HepG2 (cell line): ENCODE measurements at regions not wholly inside any gene's neighbourhood (a gene's known extent, or its start where the extent isn't known, plus 50 kb on each side); places are given as distances from the start of the nearest gene placed in this dataset.

Source experiments
- AGO2 ChIP-seq: fragments of 200-400 bp; formaldehyde crosslinking; optimal IDR thresholded peaks from 2 replicates; pipeline ENCODE3; 2017; ENCODE audit warnings: mild to moderate bottlenecking, low read depth, low read length, moderate library complexity
- EP300 ChIP-seq, 3 experiments: sonication (generic) in 1 of 3; formaldehyde crosslinking in 1 of 3; IDR thresholded peaks; 2 replicates each; pipeline versions ENCODE4 v1.5.1 to v1.6.1; 2011 to 2020; ENCODE audit warnings: low read depth in 2 of 3, low read length in 2 of 3, borderline replicate concordance in 1 of 3, improper control_type of control experiment in 1 of 3, mild to moderate bottlenecking in 1 of 3, missing genetic modification reagents in 1 of 3, moderate library complexity in 1 of 3
- EZH2 ChIP-seq: conservative IDR thresholded peaks from 2 replicates; pipeline ENCODE4 v1.6.1; 2012; ENCODE audit warnings: mild to moderate bottlenecking, low read depth, low read length, moderate library complexity
- NFIC ChIP-seq: IDR thresholded peaks from 2 replicates; pipeline ENCODE4 v1.6.1; 2012; ENCODE audit warnings: mild to moderate bottlenecking, low read length, inconsistent platforms
- POLR2AphosphoS5 ChIP-seq: IDR thresholded peaks from 2 replicates; pipeline ENCODE4 v1.6.1; 2012; ENCODE audit warnings: low read depth, low read length
- SMAD1 ChIP-seq: sonication (generic); formaldehyde crosslinking; IDR thresholded peaks from 2 replicates; pipeline ENCODE4 v1.4.0; 2020; ENCODE audit warnings: missing genetic modification reagents, low read depth, mild to moderate bottlenecking, borderline replicate concordance
- ZNF138 ChIP-seq: sonication (generic); formaldehyde crosslinking; IDR thresholded peaks from 2 replicates; pipeline ENCODE4 v1.5.0; 2020; ENCODE audit warnings: mild to moderate bottlenecking, low read depth, missing genetic modification reagents
- ZNF670 ChIP-seq: sonication (generic); formaldehyde crosslinking; IDR thresholded peaks from 2 replicates; pipeline ENCODE4 v1.8.0; 2022; ENCODE audit warnings: mild to moderate bottlenecking, missing genetic modification reagents, borderline replicate concordance
- ZNF83 ChIP-seq: sonication (generic); formaldehyde crosslinking; IDR thresholded peaks from 2 replicates; pipeline ENCODE4 v1.4.0; 2020; ENCODE audit warnings: missing genetic modification reagents, mild to moderate bottlenecking, borderline replicate concordance
- ZNF841 ChIP-seq: sonication (generic); formaldehyde crosslinking; IDR thresholded peaks from 2 replicates; pipeline ENCODE4 v1.8.1; 2023; ENCODE audit warnings: missing genetic modification reagents, borderline replicate concordance
- TF ChIP-seq, protein P1 (sequence below): sonication (generic); formaldehyde crosslinking; IDR thresholded peaks from 2 replicates; pipeline ENCODE4 v1.5.0; 2020; ENCODE audit warnings: mild to moderate bottlenecking, missing genetic modification reagents, moderate library complexity
- TF ChIP-seq, protein P2 (sequence below), 2 experiments: IDR thresholded peaks; 2 replicates each; pipeline ENCODE4 v1.6.1; 2011 to 2012; ENCODE audit warnings: low read length in 2 of 2, borderline replicate concordance in 1 of 2, low read depth in 1 of 2, mild to moderate bottlenecking in 1 of 2, moderate library complexity in 1 of 2

DNA sequence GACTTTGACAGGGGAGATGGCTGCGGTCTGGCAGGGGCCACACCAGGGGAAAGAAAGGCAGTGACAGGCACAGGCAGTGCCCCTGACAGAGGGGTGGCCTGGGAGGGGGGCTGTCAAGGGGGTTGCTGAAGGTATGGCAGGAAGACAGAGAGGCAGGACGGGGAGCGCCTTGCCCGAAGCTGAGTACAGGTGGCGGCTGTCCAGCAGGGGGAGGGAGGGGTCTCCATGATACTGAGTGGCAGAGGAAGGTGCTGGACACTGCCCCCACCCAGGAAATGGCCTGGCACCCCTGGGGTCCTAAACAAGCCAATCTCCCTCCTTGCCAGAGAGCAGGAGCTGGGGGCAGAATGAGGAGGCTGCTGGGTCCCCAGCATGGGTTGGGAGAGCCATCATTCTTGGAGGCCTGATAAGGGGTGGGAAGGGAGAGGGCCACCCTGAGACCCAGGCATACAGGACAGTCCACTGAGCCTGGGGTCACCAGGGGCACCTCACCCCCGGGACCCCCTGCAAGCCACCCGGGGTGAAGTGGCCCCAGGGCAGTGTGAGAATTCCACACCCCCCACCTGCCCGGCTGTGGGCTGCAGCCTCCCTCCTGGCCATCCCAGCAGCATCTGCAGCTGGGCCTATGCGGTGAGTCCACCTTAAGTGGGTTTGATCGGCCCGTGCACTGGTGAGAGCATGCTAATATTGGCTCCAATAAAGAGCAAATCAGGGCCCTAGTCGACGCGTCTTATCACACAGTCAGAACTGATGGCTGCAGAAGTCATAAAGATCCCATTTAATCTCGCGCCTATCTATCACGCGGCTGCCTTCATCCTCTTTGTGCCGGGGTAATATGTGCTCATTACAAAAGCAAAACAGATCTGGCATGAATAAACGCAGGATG lies 108.5 kb downstream of the FAM53A start:
- no peak for TF ChIP-seq SMAD1 (CRISPR knock-in tag)
- no peak for TF ChIP-seq EZH2
- TF ChIP-seq, protein P1, sequence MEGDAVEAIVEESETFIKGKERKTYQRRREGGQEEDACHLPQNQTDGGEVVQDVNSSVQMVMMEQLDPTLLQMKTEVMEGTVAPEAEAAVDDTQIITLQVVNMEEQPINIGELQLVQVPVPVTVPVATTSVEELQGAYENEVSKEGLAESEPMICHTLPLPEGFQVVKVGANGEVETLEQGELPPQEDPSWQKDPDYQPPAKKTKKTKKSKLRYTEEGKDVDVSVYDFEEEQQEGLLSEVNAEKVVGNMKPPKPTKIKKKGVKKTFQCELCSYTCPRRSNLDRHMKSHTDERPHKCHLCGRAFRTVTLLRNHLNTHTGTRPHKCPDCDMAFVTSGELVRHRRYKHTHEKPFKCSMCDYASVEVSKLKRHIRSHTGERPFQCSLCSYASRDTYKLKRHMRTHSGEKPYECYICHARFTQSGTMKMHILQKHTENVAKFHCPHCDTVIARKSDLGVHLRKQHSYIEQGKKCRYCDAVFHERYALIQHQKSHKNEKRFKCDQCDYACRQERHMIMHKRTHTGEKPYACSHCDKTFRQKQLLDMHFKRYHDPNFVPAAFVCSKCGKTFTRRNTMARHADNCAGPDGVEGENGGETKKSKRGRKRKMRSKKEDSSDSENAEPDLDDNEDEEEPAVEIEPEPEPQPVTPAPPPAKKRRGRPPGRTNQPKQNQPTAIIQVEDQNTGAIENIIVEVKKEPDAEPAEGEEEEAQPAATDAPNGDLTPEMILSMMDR (CRISPR knock-in tag) = no peak
- no peak for TF ChIP-seq AGO2
- no peak for TF ChIP-seq ZNF138 (CRISPR knock-in tag)
- no peak for TF ChIP-seq ZNF841 (CRISPR knock-in tag)
- no peak for TF ChIP-seq NFIC
- no peak for TF ChIP-seq ZNF670
- TF ChIP-seq POLR2AphosphoS5 = no peak
- TF ChIP-seq, protein P2, sequence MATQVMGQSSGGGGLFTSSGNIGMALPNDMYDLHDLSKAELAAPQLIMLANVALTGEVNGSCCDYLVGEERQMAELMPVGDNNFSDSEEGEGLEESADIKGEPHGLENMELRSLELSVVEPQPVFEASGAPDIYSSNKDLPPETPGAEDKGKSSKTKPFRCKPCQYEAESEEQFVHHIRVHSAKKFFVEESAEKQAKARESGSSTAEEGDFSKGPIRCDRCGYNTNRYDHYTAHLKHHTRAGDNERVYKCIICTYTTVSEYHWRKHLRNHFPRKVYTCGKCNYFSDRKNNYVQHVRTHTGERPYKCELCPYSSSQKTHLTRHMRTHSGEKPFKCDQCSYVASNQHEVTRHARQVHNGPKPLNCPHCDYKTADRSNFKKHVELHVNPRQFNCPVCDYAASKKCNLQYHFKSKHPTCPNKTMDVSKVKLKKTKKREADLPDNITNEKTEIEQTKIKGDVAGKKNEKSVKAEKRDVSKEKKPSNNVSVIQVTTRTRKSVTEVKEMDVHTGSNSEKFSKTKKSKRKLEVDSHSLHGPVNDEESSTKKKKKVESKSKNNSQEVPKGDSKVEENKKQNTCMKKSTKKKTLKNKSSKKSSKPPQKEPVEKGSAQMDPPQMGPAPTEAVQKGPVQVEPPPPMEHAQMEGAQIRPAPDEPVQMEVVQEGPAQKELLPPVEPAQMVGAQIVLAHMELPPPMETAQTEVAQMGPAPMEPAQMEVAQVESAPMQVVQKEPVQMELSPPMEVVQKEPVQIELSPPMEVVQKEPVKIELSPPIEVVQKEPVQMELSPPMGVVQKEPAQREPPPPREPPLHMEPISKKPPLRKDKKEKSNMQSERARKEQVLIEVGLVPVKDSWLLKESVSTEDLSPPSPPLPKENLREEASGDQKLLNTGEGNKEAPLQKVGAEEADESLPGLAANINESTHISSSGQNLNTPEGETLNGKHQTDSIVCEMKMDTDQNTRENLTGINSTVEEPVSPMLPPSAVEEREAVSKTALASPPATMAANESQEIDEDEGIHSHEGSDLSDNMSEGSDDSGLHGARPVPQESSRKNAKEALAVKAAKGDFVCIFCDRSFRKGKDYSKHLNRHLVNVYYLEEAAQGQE (IDR thresholded peaks at IDR 0.05; ENCODE audit: borderline replicate concordance in 1 of 2, low read depth in 1 of 2, low read length in 2 of 2) = no peak
- no peak for TF ChIP-seq ZNF83 (CRISPR knock-in tag)
- TF ChIP-seq EP300 (IDR thresholded peaks at IDR 0.05; ENCODE audit: low read depth in 2 of 2, low read length in 2 of 2) = no peak
- TF ChIP-seq EP300 (CRISPR knock-in tag; IDR thresholded peaks at IDR 0.05; ENCODE audit: borderline replicate concordance) = no peak
